ENCODE measurements at regions not wholly inside any gene's neighbourhood (a gene's known extent, or its start where the extent isn't known, plus 50 kb on each side); places are given as distances from the start of the nearest gene placed in this dataset.

- TF ChIP-seq REST (IDR thresholded peaks at IDR 0.05; ENCODE audit: insufficient read depth in 1 of 2, low read depth in 2 of 2, low read length in 2 of 2) (no peak), SIN3A (IDR thresholded peaks at IDR 0.05; ENCODE audit: borderline replicate concordance, insufficient read depth, low read length) (no peak), POLR2AphosphoS5 (IDR thresholded peaks at IDR 0.05; ENCODE audit: low read depth, low read length) (no peak), TAF1 (IDR thresholded peaks at IDR 0.05; ENCODE audit: borderline replicate concordance, insufficient read depth, low read length) (no peak)
Measured at GRCh38 chr10:55091691-55092328, 290.8 kb upstream of the PCDH15 start.
